GM19395 (cell line): ENCODE measurements at regions not wholly inside any gene's neighbourhood (a gene's known extent, or its start where the extent isn't known, plus 50 kb on each side); places are given as distances from the start of the nearest gene placed in this dataset.
"Not testable (repeated sequence)": the region's sequence is repeated elsewhere in the genome, so short reads cannot be mapped to it uniquely, and the experiment has no call there.

Experiments
- ATAC-seq: cut with Tn5 transposase; IDR thresholded peaks from one replicate; pipeline ENCODE4 v1.9.1; 2021; ENCODE audit warnings: mild to moderate bottlenecking, moderate library complexity; ENCODE audit not compliant: unreplicated experiment

DNA sequence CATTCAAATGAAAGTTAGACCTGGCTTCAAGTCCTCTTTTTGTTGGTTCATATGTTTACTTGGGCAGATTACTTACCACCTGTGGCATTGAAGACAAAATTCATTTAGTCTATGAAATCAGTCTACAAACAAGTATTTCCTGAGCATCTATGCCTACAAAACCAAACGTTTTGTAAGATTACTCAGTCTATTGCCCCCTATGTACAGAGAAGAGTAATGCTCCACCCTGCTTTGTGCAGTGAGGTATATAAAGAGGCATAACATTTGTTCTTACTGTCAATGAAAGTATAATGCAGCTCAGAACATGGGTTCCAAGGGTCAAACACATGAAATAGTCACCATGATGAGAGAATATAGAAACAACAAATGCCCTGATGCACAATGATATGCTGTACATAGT, 580.7 kb downstream of the KIF4B start:
- no peak for ATAC-seq

DNA sequence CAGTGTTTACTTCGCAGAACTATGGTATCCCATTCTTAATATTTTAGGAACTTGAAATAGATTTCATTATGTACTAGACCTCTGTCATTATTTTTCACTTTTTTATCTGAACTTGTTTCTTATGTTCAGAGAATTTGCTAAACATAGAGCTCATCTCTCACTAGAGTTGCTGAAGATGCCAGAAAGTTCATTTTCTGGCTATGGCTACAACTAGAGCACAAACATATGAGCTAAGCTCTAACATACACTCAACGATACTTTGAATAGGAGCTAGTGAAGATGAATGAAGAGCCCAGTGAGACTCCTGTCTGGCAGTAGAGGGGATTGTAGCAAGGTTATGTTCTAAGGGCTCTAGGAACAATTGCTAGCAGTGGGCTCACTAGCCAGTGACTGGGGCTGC, 582.2 kb downstream of the KIF4B start:
- no peak for ATAC-seq

DNA sequence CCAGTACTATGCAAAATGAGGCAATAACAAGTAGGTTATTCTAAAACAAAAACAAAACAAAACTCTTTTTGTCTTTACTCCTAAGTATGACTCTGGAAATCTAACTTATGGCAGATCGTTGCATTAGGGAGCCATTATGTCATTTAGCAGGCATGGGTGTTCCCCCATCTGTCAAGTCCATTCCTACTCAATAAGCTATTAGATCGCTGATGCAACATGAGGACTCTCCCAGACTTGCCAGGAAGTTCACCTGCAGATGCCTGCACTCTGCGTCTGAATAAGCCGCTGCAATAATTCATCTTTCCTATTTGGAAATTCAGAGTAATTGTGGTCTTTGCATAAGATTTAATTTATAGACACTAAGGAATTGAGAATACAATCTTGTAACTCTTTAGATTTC, 585.0 kb downstream of the KIF4B start:
- no peak for ATAC-seq

DNA sequence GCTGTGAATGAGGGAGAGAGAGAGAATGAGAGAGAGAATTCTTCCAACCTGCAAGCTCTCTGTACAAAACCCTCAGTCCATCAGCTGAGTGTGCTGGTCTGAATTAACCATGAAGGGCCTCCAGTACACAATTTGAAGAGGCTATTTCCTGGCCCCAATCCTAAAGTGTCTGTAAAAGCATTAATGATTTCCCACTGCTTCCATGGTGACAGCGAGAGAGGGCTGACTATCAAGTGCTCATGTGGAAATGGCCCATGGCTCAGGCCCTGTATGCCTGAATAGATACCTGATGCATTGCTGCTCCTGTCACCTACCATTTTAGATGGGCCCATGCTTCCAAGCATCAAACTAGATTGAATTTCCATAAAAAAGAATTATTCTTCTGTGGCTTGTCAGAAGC, 592.4 kb downstream of the KIF4B start:
- no peak for ATAC-seq

DNA sequence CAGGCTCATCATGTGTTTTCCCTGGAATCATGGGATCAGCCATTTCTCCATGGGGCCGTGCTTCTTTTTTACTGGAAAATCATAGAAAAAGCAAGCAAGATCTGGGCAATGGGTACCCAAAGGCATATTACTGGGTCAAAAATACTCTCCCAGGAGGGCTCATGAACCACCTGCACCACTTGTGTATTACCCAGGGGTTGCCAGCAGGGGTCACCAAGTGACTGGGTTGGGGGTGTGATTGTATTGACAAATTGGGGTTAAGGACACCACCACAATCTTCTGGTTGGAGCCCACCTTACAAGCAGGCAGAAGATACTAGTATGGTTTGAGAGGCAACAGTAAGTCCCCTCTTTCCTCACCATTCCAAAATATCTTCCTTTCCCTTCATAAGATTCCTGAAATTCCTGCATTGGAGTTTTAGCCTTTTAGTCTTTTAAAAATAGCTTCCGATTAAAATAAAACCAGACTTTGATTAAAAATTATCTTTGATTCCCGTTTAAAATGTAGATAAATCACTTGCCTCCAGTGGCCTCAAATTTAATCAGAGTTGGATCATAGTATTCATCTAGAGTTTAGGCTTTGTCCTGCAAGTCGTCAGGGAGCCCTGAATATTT, 603.3 kb downstream of the KIF4B start:
- peak; percentile 77 for ATAC-seq

DNA sequence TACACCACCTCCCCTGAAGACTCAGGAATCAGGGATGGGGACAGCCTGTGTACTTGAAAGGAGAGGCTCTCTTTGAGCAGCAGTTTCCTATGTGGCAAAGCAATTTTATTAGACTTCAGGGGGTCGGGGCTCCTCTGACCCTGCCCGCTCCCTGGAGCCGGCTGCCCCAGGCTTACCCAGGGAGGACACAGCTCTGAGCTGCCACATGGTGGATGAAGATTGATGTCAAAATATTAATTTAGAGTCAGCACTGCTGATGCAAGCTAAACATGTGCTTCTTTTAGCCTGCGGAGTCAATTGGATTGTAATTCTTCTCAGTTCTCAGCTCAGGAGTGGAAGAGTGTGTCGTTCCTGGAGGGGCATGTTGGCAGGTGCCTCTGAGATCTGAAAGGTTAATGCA, 606.1 kb downstream of the KIF4B start:
- no peak for ATAC-seq

DNA sequence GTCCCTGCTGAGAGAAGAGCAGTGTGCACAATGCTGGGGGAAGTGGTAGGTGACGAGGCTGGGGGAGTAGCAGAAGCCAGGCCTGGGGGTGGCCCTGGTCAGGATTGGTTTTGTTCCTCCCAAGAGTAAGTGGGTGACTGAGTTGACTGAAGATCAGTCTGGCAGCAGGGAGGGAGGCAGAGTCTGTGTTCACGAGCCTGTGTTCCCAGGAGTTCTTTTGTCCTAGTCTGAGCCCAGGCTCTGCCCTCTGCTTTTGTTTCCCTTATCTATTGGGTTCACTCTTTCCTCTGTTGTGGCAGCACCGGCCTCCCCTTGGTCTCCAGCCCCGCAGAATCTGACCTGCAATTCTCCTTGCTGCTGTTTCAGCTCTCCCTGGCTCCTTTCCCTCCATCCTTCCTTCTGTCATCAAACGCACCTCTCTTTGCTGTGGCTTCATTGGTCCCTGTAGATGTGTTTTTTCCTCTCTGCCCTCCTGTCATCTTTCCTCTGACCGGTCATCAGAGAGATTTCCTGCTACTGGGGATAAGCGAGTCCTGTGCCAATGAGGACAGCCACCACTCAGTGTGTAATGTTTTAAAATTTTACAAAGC, 607.4 kb downstream of the KIF4B start:
- no peak for ATAC-seq

DNA sequence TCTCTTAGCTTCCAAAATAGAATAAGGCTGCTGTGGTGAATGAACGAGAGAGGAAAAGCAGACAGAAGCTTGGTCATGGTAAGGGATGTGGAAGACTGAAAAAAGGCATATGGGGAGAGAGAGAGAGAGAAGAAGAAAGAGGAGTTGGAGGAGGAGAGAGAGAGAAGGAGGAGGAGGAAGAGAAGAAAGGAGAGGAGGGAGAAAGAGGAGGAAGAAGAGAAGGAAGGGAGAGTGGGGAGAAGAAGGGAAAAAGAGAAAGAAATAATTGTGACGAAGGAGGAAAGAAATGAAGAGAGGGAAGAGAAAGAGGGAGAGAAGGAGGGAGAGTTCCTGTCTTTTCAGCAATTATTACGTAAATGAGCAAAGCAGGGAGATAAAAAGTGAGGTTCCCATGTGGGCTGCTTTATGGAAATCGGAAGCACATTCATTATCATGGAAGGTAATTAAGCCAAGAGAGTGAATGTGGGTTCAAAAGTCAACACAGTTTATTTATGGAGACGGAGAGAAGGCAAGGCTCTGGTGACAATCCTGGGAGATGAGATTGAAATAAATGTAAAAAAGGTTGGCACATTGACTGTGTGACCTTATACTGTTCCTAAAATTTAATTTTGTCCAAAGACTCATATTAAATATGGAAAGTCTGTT, 611.2 kb downstream of the KIF4B start:
- no peak for ATAC-seq

DNA sequence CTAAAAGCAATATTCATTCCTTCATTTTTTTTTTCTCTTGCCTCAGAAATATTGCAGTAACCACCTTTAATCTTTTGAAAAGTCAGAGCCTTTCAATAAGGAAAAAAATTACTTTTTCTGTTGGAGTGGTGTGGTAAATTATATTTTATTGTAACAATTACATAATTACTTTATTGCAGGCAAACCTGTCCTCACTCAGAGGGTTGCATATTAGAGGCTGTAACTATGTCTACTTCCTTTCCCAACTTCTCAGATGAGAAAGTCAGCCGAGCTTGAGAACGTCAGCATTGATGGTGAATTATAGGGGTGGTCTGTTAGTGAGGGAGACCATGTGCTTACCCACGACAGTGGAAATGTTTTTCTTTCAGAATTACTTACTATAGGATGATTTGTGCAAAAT, 611.8 kb downstream of the KIF4B start:
- no peak for ATAC-seq

DNA sequence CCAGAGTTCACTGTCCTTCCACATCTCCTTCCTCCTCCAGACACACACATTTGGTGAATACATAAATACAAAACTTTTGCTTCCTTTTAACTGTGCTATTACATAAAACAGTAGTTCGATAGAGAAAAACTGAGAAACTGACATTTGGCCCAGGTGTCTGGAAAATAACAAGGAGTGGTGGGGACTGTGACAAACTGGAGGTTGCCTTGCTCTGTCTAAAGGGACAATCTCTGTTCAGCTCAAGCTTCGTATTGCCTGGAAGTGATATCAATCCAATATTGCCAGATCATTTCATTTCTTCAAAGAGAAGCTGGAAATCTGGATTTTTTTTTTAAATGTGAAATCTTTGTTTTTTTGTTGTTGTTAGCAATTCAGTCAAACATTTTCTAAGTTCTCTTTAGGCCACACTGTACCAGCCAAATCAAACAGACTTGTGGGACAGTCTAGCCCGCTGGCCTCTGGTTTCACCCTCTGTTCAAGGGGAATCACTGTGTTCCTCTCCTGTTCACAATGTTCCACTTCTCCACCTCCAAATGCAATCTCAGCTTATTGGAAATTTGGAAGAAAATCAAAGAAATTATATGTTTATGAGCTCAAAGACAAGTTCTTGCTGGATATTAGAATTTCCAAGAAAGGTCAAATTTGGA, 612.5 kb downstream of the KIF4B start:
- no peak for ATAC-seq

DNA sequence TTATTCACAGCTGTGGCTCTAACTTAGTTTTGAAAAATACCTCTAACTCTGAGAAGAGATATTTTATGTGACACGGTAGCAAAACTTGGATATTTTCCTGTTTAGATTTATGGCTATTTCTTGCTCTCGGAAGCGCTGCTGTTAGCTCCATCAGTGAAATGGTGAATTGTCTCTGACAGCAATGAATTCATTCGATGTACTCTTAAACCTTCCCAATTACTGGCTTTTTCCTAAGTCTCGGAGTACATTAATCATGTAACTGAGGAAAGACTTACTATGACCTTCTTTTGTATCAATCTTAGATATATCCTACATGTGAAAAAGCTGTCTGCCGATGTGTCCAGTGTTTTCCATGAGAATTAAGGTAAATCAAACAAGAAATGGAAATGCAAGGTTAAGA, 613.0 kb downstream of the KIF4B start:
- no peak for ATAC-seq

DNA sequence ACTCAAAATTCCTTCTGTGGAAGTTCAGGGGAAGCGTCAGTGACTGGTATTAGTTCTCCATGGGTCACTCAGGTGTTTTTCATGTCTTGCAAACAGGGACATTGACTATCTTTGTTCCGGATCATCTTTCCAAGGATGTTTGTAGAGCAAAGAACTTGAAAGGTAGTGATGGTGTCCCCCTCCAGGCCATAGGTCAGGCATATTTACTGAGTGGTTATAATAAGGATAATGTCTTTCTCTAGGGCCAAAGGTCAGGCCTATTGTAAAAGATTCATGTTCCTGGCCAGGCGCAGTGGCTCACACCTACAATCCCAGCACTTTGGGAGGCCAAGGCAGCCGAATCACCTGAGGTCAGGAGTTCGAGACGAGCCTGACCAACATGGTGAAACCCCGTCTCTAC, 614.8 kb downstream of the KIF4B start:
- ATAC-seq = no peak

DNA sequence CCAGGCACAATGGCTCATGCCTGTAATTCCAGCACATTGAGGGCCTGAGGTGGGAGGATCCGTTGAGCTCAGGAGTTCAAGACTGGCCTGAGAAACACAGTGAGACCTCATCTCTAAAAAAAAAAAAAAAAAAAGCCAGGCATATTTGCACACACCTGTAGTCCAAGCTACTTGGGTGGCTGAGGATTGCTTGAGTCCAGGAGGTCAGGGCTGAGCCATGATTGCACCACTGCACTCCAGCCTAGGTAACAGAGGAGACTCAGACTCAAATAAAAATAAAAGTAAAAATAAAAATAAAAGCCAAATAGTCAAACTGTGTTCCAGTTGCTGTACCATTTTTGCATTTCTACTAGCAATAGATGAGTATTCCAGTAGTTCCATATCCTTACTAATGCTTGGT, 616.0 kb downstream of the KIF4B start:
- ATAC-seq = no peak

DNA sequence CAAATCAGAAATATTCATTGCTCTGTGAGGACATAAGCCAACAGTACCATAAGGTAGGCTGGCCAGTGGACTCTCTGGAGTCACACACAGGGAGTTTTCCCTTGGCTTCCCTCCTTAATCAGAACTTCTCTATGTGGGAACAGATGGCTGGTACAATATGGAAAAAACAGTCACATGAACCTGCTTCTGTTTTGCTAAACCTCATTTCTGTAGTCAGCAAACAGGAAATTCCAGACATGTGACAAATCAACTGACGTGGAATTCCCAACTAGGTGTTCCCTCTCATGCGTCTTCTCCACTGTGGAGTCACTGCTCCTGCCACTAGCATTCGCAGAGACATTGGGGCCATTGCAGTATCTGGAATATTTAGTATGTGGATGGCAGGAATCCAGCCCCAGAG, 617.6 kb downstream of the KIF4B start:
- ATAC-seq = no peak

DNA sequence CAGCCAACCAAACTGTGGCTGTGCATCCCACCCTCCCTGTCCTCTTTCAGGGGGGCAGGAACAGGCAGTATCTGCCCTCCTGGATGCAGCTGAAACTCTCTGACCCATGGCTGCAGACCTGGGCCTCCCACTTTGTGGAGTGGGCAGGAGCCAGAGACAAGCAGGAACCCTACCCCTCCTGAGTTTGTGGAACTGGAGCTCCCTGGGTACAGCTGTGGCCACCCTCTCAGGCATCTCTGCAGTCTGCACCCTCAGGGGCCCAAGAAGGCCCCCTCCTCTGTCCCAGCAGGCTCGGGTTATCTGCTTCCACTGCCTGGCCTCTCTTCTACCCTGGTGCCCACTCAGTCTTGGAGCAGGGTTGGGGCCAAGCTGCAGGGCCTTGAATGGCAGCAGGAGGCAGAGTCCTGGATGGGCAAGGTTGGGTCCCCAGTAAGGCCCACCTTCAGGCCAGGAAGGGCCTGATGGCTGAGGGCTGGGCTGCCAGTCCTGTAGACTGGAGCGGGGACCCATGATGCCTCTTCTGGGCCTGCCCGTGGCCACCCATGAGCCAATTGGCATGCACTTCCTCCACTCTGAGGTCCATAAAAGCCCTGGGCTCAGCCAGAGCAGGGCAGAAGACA, 619.9 kb downstream of the KIF4B start:
- ATAC-seq = no peak

DNA sequence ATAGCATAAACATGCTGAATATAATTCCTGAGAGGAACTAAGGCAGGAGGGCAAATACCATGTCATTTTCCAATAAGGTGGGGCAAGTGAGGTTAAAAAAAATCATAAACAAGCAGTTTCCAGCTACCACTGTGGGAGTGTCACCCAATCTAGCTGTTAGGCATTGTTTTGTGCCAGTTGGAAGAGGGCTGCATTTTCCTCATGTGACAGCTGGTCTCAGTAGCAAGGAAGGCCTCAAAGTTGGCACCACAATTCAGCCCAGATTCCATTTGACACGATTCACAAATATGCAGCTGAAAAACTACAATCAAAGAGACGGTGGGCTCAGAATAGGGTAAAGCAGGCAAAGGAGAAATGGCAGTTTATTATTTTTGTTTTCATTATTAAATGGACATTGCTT, 636.1 kb downstream of the KIF4B start:
- ATAC-seq = no peak

DNA sequence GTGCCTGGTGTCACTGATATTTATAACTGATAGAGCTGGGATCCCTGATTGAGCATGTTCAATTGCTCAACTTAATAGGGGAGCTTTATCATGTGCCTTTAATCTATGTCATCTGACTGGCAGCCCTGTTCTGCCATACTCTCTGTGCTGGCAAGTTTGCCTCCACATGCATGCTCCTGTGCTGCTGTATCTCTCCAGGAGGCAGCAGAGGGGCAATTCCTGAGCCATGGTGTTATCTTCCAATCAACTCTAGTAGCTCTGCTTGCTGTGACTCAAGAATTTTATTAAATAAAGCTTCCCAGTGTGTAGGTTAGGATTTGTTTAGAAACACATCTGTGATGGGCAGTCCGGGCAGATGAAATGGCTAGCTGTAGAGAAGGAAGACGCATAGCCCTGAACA, 642.0 kb downstream of the KIF4B start:
- no peak for ATAC-seq

DNA sequence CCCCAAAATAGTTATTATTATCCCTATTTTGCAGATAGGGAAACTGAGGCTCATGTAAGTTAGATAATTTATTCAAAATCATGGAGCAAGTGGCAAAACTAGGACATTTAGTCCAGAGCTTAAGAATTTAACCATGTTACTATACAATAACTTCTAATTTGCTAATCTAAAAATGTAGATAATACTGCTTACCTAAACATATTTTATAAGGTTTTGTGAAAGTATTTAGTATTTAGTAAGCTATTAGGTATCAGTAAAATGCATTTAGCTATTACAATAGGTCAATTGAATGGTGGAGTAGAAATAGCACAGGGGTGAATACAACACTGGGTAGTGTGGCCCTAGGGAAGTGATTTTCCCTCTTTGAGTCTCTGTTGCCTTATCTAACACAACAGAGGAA, 648.3 kb downstream of the KIF4B start:
- ATAC-seq = no peak

DNA sequence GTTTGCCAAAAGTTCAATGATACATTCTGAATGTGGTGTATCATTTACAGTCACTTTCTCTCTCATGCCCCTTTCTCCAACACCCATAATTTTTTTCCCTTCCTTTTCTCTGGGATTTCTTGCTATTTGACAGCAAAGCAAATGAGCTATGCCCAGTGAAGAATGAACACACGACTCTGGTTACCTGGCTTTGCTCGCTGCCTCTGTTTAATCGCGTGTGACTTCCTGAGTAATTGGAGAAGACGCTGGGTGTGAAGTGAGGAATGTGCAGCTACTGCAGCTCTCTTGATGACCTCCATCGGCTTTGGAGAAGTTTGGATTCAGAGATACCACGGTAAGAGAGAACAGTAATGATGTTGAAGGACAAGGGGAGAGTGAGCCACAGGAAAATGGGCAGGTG, 651.8 kb downstream of the KIF4B start:
- no peak for ATAC-seq

DNA sequence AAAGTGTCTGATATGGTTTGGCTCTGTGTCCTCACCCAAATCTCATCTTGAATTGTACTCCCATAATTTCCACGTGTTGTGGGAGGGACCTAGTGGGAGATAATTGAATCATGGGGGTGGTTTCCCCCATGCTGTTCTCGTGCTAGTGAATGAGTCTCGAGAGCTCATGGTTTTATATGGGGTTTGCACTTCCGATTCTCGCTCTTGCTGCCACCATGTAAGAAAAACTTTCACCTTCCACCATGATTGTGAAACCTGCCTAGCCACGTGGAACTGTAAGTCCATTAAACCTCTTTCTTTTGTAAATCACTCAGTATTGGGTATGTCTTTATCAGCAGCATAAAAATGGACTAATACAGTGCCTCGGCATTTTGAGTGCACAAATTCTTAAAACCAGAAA, 655.0 kb upstream of the SGCD start:
- not testable (repeated sequence) for ATAC-seq

DNA sequence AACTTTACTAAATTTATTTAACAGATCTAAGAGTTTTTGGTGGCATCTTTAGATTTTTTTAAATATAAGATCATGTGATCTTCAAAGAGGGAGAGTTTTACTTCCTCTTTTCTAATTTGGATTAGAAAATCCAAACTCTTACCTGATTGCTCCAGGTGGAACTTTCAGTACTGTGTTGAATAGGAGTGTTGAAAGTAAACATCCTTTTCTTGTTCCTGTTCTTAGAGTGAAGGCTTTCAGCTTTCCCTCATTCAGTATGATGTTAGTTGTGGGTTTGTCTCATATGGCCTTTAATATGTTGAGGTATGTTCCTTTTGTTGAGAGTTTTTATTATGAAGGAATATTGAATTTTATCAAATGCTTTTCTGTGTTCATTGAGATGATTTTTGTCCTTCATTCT, 650.0 kb upstream of the SGCD start:
- ATAC-seq = peak; percentile 95

DNA sequence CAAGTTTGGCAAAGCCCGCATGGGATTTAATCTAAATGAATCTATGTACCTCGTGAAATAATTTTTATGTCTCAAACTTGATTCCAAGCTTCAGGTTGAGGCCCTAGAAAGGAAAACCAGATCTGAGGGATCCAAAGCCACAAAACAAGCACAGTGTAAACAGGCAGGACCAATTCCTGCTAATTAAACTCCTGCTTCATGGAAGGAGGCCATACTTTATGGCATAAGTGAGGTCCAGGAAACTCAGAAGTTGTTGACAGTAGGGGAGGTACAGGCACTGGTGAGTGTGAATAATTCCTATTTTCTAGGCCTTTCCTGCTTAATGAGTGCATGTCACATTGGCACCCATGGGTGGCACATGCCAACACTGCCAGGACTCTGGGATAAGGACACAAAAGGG, 648.6 kb upstream of the SGCD start:
- ATAC-seq = no peak
